H7 (cell line): ENCODE measurements at regions not wholly inside any gene's neighbourhood (a gene's known extent, or its start where the extent isn't known, plus 50 kb on each side); places are given as distances from the start of the nearest gene placed in this dataset.

Experiments
- DNase-seq: peaks from one replicate; pipeline ENCODE4 v3.0.0; 2012
- H3K27me3 ChIP-seq: 2 replicates; pipeline ENCODE4 v1.6.0; 2011; ENCODE audit warnings: mild to moderate bottlenecking, low read length; ENCODE audit not compliant: control insufficient read depth, insufficient read depth
- H3K36me3 ChIP-seq: replicated peaks from 2 replicates; pipeline ENCODE4 v1.5.1; 2011; ENCODE audit warnings: low read length; ENCODE audit not compliant: control insufficient read depth, insufficient read depth
- H3K4me3 ChIP-seq: 2 replicates; pipeline ENCODE4 v1.5.1; 2011; ENCODE audit warnings: low read depth, mild to moderate bottlenecking, control low read depth, low read length, moderate library complexity; ENCODE audit not compliant: insufficient read depth

- Histone ChIP-seq H3K27me3 (no peaks in the 10 kb centered on the region), H3K4me3 (no peak overlapping the region), H3K36me3 (no peaks in the 10 kb centered on the region)
- DNase-seq: no peak
Measured at GRCh38 chr2:35104309-35104708, 1251.3 kb upstream of the CRIM1 start.

DNA sequence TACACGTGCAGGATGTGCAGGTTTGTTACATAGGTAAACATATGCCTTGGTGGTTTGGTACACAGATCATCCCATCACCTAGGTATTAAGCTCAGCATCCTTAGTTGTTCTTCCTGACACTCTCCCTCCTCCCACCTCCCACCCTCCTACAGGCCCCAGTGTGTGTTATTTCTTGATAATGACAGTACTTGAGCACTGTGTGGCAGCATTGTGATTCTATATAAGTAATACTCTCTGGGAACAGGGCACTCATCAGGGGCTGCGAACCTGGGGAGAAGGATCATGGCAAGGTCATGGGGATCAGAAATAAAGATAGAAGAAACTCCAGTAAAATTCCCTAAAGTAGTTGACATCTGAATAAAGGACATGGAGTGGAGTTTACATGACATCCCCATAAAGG, 1256.2 kb upstream of the CRIM1 start:
- H3K36me3 ChIP-seq: no peaks in the 10 kb centered on the region
- no peak for DNase-seq
- H3K4me3 ChIP-seq: no peak overlapping the region
- no peaks in the 10 kb centered on the region for H3K27me3 ChIP-seq

GRCh38 chr2:35082072-35082471, 1273.5 kb upstream of the CRIM1 start:
- no peak for DNase-seq
- no peaks in the 10 kb centered on the region for H3K27me3 ChIP-seq

DNA sequence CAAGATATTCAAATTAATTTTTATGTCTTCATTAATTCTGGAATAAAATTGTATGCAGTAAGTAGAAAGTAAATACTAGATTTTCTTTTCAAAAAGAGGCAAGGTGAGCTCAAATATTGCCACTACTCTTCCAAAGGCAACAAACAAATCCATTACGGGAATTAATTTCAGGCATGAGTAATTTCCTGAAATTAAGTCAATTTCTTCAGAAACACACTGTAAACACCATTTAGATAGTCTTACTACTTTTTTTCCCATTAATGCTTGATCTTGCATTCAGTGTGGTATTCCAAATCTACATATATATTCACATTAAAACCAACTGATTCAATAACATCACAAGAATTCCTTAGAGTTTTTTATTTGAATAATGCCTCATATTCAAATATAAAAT, 1274.0 kb upstream of the CRIM1 start:
- Histone ChIP-seq H3K4me3 (no peak overlapping the region), H3K36me3 (no peaks in the 10 kb centered on the region), H3K27me3 (no peaks in the 10 kb centered on the region)
- DNase-seq: no peak

More at GRCh38 chr2:35082072-35082471, 1273.5 kb upstream of the CRIM1 start:
- Histone ChIP-seq H3K4me3 (no peak overlapping the region), H3K36me3 (no peaks in the 10 kb centered on the region)

DNA sequence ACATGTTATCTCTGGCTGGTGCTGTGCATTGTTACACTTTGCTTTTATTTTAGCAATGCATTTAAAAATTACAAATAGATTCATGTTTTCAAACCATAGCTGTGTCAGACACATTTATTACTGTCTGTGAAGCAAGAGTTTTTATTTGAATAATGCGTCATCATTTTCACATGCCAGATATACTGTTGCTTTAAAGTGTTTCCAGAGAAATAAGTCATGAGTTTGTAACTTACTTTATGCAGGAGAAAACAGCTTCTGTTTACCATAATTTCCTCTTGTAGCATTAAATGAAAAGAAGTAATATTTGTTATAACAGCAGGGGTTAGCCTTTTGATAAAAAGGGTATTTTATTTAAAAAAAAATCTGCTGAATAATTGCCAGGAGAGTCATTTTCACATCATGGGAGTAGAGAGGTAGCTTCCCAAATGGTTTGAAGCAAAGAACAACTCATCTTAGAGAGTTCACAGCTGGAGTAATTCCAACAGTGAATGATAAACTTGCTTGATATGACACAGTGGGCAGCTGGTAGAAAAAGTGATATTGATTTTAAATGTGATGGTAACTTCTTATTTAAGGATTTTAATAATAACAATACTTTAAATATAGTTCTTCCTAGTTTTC, 1274.5 kb upstream of the CRIM1 start:
- H3K36me3 ChIP-seq: no peaks in the 10 kb centered on the region
- no peak overlapping the region for H3K4me3 ChIP-seq
- DNase-seq: no peak
- no peaks in the 10 kb centered on the region for H3K27me3 ChIP-seq

DNA sequence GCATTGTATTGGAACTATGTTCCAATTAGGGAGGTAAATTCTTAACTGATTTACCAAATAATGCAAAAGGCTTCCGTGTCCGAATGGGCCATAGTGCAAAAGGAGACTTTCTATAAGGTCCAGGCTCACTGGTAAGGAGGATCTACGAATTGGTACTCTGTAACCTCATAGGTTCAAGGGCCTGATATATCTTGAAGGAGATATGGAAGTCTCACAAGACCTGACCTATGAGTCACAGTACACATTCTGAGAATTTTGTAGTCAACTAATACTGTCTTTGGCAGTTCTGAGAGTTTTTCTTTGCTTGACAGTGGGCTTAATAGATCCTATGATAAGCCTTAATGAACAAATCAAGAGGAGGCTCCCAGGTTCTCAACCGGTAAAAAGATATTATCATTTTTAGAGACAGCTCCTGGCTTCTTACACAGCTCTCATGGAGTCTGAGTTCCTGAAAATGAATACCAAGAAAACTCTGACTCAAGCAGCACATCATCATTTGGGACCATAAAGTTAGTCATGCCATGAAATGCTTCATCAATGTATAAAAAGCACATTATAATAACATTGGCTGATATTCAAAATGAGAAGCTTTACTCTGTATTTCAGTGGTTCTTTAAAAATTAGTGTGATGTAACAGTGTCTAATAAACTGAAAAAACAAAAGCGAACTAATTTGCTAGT, 1275.2 kb upstream of the CRIM1 start:
- H3K4me3 ChIP-seq: no peak overlapping the region
- H3K36me3 ChIP-seq: no peaks in the 10 kb centered on the region
- DNase-seq: no peak
- H3K27me3 ChIP-seq: no peaks in the 10 kb centered on the region

DNA sequence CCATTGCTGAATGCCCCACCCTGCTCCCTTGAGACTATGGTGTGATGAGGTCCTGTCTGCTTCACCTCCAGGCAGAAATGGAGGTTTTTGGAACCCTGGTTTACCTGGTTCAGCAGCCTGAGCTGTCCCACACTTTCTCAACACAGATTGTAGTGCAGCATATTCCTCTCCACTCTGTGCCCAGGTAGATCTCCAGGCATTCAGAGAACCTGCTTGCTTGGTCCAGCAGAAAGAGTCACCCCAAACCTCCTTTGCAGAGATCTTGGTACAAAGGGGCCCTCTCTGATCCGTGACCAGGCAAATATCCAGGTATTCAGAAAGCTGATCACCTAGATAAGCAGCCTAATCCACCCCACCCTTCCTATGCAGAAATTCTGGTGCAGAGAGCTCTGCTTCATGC, 1288.2 kb upstream of the CRIM1 start:
- DNase-seq: no peak
- Histone ChIP-seq H3K4me3 (no peak overlapping the region), H3K27me3 (no peaks in the 10 kb centered on the region), H3K36me3 (no peaks in the 10 kb centered on the region)

DNA sequence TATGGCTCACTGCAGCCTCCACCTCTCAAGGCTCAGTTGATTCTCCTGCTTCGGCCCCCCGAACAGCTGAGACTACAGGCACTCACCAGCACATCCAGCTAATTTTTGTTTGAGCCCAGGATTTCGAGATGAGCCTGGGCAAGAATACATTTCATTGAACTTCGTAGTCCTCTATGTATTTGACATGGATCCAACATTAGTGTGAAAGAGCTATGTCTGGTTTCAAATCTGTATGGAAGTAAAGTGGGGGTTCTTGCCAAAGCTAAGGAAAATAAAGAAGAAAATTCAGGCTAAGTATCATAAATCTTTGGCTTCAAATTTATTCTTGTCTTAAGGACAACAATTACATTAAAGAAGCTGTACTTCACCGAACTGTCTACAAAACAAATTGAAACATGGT, 1291.7 kb upstream of the CRIM1 start:
- no peaks in the 10 kb centered on the region for H3K36me3 ChIP-seq
- H3K27me3 ChIP-seq: no peaks in the 10 kb centered on the region
- no peak for DNase-seq
- no peak overlapping the region for H3K4me3 ChIP-seq

DNA sequence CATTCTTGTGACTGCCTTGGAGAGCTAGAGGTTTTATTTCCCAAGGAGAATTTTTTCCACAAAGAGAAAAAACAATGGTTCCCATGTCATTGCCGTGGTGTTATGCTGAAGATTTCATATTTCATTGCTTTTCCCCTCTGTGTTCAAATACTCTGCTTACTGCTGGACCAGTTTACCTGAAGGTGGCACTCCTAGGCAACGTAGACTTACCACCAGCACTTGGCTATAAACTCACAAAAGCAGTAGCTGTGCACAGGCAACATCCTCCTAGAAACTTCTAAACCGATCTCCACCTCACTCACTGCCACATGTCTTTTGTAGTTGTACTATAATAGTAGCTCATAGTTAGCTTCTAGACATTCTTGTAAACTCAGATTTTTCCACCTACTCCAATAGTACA, 1319.7 kb upstream of the CRIM1 start:
- peak; percentile 1 for DNase-seq
- H3K4me3 ChIP-seq: no peak overlapping the region
- H3K36me3 ChIP-seq: no peaks in the 10 kb centered on the region
- H3K27me3 ChIP-seq: no peaks in the 10 kb centered on the region

- H3K27me3 ChIP-seq: no peaks in the 10 kb centered on the region
- H3K4me3 ChIP-seq: no peak overlapping the region
- no peaks in the 10 kb centered on the region for H3K36me3 ChIP-seq
- DNase-seq: no peak
Measured at GRCh38 chr2:35033748-35034147, 1321.8 kb upstream of the CRIM1 start.

GRCh38 chr2:35023545-35023944, 1332.0 kb upstream of the CRIM1 start:
- Histone ChIP-seq H3K4me3 (no peak overlapping the region), H3K27me3 (no peaks in the 10 kb centered on the region), H3K36me3 (no peaks in the 10 kb centered on the region)
- no peak for DNase-seq

GRCh38 chr2:35000453-35000852, 1355.1 kb upstream of the CRIM1 start:
- no peak overlapping the region for H3K4me3 ChIP-seq
- DNase-seq: no peak
- no peaks in the 10 kb centered on the region for H3K27me3 ChIP-seq
- no peaks in the 10 kb centered on the region for H3K36me3 ChIP-seq

DNA sequence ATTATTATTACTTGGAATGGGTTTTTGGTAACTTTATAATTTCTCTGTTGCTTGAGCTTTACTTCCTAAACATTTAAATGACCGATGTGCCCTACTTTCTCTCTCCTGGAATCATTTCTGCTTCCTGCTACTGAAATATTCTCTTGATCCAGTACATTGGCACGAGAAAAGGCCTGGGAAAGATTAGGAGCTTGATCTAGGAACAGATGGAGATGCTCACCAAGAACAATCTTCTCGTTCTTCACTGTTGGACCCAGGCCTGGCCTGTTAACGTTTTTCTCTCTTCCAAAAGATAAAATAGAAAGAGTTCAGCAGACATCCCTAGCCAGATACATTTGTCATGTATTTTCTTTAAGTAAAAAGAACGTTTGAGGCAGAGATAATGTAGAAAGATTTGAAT, 1356.8 kb upstream of the CRIM1 start:
- H3K4me3 ChIP-seq: no peak overlapping the region
- no peak for DNase-seq
- H3K27me3 ChIP-seq: no peaks in the 10 kb centered on the region
- no peaks in the 10 kb centered on the region for H3K36me3 ChIP-seq

GRCh38 chr2:34997779-34998178, 1357.8 kb upstream of the CRIM1 start:
- Histone ChIP-seq H3K4me3 (no peak overlapping the region), H3K36me3 (no peaks in the 10 kb centered on the region), H3K27me3 (no peaks in the 10 kb centered on the region)
- DNase-seq: no peak

- H3K4me3 ChIP-seq: no peak overlapping the region
- DNase-seq: no peak
- H3K27me3 ChIP-seq: no peaks in the 10 kb centered on the region
- no peaks in the 10 kb centered on the region for H3K36me3 ChIP-seq
Measured at GRCh38 chr2:34995196-34995595, 1360.4 kb upstream of the CRIM1 start.
